ENCODE measurements at regions not wholly inside any gene's neighbourhood (a gene's known extent, or its start where the extent isn't known, plus 50 kb on each side); places are given as distances from the start of the nearest gene placed in this dataset.

GRCh38 chr10:29794776-29795611 is 160.2 kb upstream of the SVIL start:
- ChIA-PET CTCF (interaction anchor here (0.6 to 0.7 kb wide), 3 partner anchors 23 to 121 kb away, joined by 4 read pairs; no protein-coding TSS in a partner anchor), POLR2A (no interaction called here)
- Histone ChIP-seq H3K9me3 (no peaks in the 10 kb centered on the region), H3K4me3 (ENCODE audit: low read depth, low read length) (no peak overlapping the region), H3K4me1 (peaks cover 7% of the 10 kb centered on the region; the same call in 1 of the 2 replicates), H3K36me3 (ENCODE audit: control insufficient read depth, insufficient read depth, low read length) (no peaks in the 10 kb centered on the region), H3K27me3 (replicated peaks; ENCODE audit: control insufficient read depth, insufficient read depth, low read length) (no peaks in the 10 kb centered on the region)
- BruUV-seq (replicated peaks), result no TSS peak
- no peaks in the 10 kb centered on the region for H3K27me3 Mint-ChIP-seq (ENCODE audit: insufficient read depth, unreplicated experiment)
- H3K36me3 Mint-ChIP-seq (ENCODE audit: insufficient read depth, unreplicated experiment), result no peaks in the 10 kb centered on the region
- H3K9me3 Mint-ChIP-seq (ENCODE audit: unreplicated experiment), result no peaks in the 10 kb centered on the region
- no peak for TF ChIP-seq CTCF (IDR thresholded peaks at IDR 0.05; ENCODE audit: insufficient read depth in 1 of 2, low read depth in 1 of 2, low read length in 1 of 2, severe bottlenecking in 1 of 2, unreplicated experiment in 1 of 2)
- intact Hi-C loops (cut with micrococcal nuclease; ENCODE audit: unreplicated experiment), result no loop called here
- peaks cover 13% of the 10 kb centered on the region for H3K4me1 Mint-ChIP-seq (ENCODE audit: low read depth, unreplicated experiment)
- no peak overlapping the region for H3K27ac Mint-ChIP-seq (ENCODE audit: unreplicated experiment)
- no peak overlapping the region for H3K4me3 Mint-ChIP-seq (ENCODE audit: unreplicated experiment)
- DNase-seq, result no peak

GRCh38 chr10:29791773-29792172 is 157.0 kb upstream of the SVIL start:
- intact Hi-C loops (cut with micrococcal nuclease; ENCODE audit: unreplicated experiment), result no loop called here
- Histone ChIP-seq H3K9me3 (peaks cover 11% of the 10 kb centered on the region), H3K4me1 (peaks cover 7% of the 10 kb centered on the region; the same call in 1 of the 2 replicates), H3K27me3 (replicated peaks; ENCODE audit: control insufficient read depth, insufficient read depth, low read length) (no peaks in the 10 kb centered on the region), H3K4me3 (ENCODE audit: low read depth, low read length) (no peak overlapping the region), H3K36me3 (ENCODE audit: control insufficient read depth, insufficient read depth, low read length) (no peaks in the 10 kb centered on the region)
- POLR2A ChIA-PET, result interaction anchor here (0.6 kb wide), 1 partner anchor 48 kb away, joined by 4 read pairs; no protein-coding TSS in a partner anchor
- TF ChIP-seq CTCF (IDR thresholded peaks at IDR 0.05; ENCODE audit: insufficient read depth in 1 of 2, low read depth in 1 of 2, low read length in 1 of 2, severe bottlenecking in 1 of 2, unreplicated experiment in 1 of 2), result no peak
- no peak overlapping the region for H3K27ac Mint-ChIP-seq (ENCODE audit: unreplicated experiment)
- no peaks in the 10 kb centered on the region for H3K9me3 Mint-ChIP-seq (ENCODE audit: unreplicated experiment)
- CTCF ChIA-PET, result no interaction called here
- BruUV-seq (replicated peaks), result no TSS peak
- no peak overlapping the region for H3K4me3 Mint-ChIP-seq (ENCODE audit: unreplicated experiment)
- H3K27me3 Mint-ChIP-seq (ENCODE audit: insufficient read depth, unreplicated experiment), result no peaks in the 10 kb centered on the region
- no peak for DNase-seq
- H3K4me1 Mint-ChIP-seq (ENCODE audit: low read depth, unreplicated experiment), result peaks cover 13% of the 10 kb centered on the region
- H3K36me3 Mint-ChIP-seq (ENCODE audit: insufficient read depth, unreplicated experiment), result no peaks in the 10 kb centered on the region

GRCh38 chr10:29790207-29790606 is 155.4 kb upstream of the SVIL start:
- Histone ChIP-seq H3K4me3 (ENCODE audit: low read depth, low read length) (no peak overlapping the region), H3K4me1 (no peaks in the 10 kb centered on the region), H3K9me3 (peaks cover 11% of the 10 kb centered on the region), H3K27me3 (replicated peaks; ENCODE audit: control insufficient read depth, insufficient read depth, low read length) (no peaks in the 10 kb centered on the region), H3K36me3 (ENCODE audit: control insufficient read depth, insufficient read depth, low read length) (no peaks in the 10 kb centered on the region)
- intact Hi-C loops (cut with micrococcal nuclease; ENCODE audit: unreplicated experiment), result no loop called here
- Mint-ChIP-seq H3K27me3 (ENCODE audit: insufficient read depth, unreplicated experiment) (no peaks in the 10 kb centered on the region), H3K36me3 (ENCODE audit: insufficient read depth, unreplicated experiment) (no peaks in the 10 kb centered on the region), H3K4me3 (ENCODE audit: unreplicated experiment) (no peak overlapping the region), H3K9me3 (ENCODE audit: unreplicated experiment) (peaks cover 7% of the 10 kb centered on the region), H3K4me1 (ENCODE audit: low read depth, unreplicated experiment) (peaks cover 7% of the 10 kb centered on the region), H3K27ac (ENCODE audit: unreplicated experiment) (no peak overlapping the region)
- no TSS peak for BruUV-seq (replicated peaks)
- no peak for DNase-seq
- ChIA-PET POLR2A (no interaction called here), CTCF (no interaction called here)
- TF ChIP-seq CTCF (IDR thresholded peaks at IDR 0.05; ENCODE audit: insufficient read depth in 1 of 2, low read depth in 1 of 2, low read length in 1 of 2, severe bottlenecking in 1 of 2, unreplicated experiment in 1 of 2), result no peak

All from Caco-2 (cell line).